PC-9 (cell line): ENCODE measurements at regions not wholly inside any gene's neighbourhood (a gene's known extent, or its start where the extent isn't known, plus 50 kb on each side); places are given as distances from the start of the nearest gene placed in this dataset.
A peak's percentile ranks its signal among the peaks of the same experiment; 100 is the strongest.

Experiments
- EZH2 ChIP-seq: fragments of 200-600 bp; sonication (generic); IDR thresholded peaks from 2 replicates; pipeline ENCODE4 v1.8.0; 2017; ENCODE audit warnings: antibody characterized with exemption, low read depth
- TF ChIP-seq, protein P1 (sequence below): fragments of 200-600 bp; sonication (generic); conservative IDR thresholded peaks from 2 replicates; pipeline ENCODE4 v1.6.1; 2017; ENCODE audit warnings: mixed run types, antibody characterized with exemption, mild to moderate bottlenecking, moderate library complexity

DNA sequence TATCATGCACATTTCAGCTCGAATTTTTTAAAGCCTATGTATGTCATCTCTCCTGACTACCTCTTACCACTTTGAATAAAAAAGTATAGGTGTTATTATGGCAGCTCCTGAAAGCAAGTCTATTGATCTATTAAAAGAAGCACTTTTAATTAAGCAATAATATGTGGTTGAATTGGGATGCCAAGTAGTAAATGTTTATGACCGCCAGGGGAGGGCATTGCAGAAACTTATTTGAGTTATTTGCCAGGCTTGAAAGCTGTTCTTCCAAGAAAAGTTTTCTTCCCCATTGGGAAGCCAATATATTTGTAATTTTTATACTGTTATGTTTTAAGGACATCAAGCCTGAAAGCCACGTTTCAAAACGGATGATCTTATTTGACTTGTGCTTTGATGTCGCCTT lies 88.1 kb upstream of the SOX21 start:
- no peak for TF ChIP-seq EZH2
- TF ChIP-seq, protein P1, sequence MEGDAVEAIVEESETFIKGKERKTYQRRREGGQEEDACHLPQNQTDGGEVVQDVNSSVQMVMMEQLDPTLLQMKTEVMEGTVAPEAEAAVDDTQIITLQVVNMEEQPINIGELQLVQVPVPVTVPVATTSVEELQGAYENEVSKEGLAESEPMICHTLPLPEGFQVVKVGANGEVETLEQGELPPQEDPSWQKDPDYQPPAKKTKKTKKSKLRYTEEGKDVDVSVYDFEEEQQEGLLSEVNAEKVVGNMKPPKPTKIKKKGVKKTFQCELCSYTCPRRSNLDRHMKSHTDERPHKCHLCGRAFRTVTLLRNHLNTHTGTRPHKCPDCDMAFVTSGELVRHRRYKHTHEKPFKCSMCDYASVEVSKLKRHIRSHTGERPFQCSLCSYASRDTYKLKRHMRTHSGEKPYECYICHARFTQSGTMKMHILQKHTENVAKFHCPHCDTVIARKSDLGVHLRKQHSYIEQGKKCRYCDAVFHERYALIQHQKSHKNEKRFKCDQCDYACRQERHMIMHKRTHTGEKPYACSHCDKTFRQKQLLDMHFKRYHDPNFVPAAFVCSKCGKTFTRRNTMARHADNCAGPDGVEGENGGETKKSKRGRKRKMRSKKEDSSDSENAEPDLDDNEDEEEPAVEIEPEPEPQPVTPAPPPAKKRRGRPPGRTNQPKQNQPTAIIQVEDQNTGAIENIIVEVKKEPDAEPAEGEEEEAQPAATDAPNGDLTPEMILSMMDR, result peak; percentile 38; the same call in 1 of the 2 replicates
